Caki2 (cell line): ENCODE measurements at regions not wholly inside any gene's neighbourhood (a gene's known extent, or its start where the extent isn't known, plus 50 kb on each side); places are given as distances from the start of the nearest gene placed in this dataset.
"Not testable (repeated sequence)": the region's sequence is repeated elsewhere in the genome, so short reads cannot be mapped to it uniquely, and the experiment has no call there.

Experiments used
- DNase-seq: peaks from one replicate; pipeline ENCODE4 v3.0.0-alpha.2; 2015; ENCODE audit warnings: low read depth
- in situ Hi-C: cut with HindIII; loops from 2 replicates; pipeline ENCODE4 v1.10.0; 2016; ENCODE audit warnings: low sequenced_read_pairs, low pct_unique_long_range_greater_than_20kb, mixed read lengths

DNA sequence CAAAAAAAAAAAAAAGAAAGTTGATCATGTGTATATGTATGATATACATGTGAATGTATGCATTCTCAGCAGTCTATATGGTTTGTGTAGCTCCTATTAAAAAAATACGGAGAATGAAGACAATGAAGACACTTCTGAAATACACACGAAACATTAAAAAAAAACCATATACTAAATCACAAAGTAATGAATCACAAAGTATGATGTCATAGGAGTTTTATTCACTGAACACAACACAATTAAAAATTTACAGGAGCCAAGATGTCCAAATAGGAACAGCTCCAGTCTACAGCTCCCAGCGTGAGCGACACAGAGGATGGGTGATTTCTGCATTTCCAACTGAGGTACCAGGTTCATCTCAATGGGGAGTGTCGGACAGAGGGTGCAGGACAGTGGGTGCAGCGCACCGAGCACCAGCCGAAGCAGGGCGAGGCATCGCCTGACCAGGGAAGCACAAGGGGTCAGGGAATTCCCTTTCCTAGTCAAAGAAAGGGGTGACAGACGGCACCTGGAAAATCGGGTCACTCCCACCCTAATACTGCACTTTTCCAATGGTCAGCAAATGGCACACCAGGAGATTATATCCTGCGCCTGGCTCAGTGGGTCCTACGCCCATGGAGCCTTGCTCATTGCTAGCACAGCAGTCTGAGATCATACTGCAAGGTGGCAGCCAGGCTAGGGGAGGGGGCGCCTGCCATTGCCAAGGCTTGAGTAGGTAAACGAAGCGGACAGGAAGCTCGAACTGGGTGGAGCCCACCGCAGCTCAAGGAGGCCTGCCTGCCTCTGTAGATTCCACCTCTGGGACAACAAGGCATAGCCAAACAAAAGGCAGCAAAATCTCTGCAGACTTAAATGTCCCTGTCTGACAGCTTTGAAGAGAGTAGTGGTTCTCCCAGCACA lies 53.9 kb upstream of the TUSC1 start:
- peak; percentile 23 for DNase-seq
- in situ Hi-C loops = not testable (repeated sequence)
